NAMALWA (cell line): ENCODE measurements at regions not wholly inside any gene's neighbourhood (a gene's known extent, or its start where the extent isn't known, plus 50 kb on each side); places are given as distances from the start of the nearest gene placed in this dataset.
"Not testable (repeated sequence)": the region's sequence is repeated elsewhere in the genome, so short reads cannot be mapped to it uniquely, and the experiment has no call there.

ENCODE experiments used
- DNase-seq: peaks from one replicate; pipeline ENCODE4 v3.0.0-alpha.2; 2015; ENCODE audit warnings: low spot score

DNA sequence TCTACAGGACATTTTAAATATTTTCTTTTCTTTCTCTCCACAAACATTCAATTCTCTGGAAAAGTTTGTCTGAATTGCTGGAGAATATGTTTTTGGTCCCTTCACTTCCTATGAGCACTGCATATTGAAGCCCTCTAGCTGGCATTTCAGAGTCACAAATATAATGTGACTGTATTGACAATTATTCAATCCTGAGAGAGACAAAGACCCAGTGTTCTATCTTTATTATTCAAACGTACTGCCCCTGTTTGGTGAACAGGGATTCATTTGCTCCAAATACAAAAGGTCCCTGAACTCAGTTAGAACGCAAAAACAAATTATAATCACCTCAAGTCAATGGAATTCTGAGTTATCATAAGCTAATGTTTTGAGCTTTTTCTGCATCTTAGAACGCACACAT lies 173.1 kb upstream of the CDIN1 start:
- DNase-seq: no peak

DNA sequence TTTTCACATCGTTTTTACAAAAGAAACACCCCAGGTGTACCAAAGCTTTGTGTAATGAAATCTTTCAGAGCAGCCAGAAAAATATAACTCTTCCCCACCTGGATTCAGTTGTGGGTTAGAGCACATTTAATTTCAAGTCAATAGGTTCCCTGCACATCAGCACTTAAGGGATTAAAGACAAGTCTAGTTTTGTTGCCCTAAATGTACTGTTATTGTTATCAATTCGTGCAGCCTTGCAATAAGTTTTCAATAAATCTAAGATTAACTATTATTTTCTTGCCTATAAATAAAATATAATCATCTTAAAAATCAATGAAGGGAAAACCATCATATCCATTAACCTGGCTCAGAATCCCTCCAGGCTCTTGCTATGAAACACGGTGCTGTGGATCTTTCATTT lies 172.5 kb upstream of the CDIN1 start:
- no peak for DNase-seq

DNA sequence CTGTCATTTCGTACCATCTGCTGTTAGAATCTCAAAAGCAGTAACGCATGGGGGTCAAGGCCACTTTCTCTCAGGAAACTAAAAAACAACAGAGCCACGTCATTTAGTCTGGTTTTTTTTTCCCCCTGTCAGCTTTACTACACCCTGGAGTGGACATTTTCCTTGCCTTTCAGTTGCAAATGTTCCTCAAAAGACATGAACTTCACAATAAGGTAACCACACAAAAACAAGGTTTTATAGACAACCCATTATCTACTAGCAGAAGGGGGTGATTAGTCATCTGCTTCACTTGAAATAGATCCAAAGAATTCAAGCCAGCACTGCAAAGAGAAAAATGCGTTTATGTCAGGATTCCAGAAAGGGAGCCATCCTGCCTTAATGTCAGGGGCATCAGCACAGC lies 171.8 kb upstream of the CDIN1 start:
- no peak for DNase-seq

DNA sequence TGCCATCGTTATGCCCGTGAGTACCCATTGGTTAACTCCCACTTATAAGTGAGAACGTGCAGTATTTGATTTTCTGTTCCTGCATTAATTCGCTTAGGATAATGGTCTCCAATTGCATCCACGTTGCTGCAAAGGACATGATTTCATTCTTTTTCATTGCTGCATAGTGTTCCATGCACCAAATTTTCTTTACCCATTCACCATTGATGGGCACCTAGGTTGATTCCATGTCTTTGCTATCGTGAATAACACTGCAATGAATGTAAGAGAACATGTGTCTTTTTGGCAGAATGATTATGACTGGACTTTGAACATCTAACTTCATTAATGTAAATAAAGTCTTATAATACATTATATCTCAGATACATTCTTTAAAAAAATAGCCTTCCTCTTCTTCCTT lies 169.6 kb upstream of the CDIN1 start:
- DNase-seq: no peak

DNA sequence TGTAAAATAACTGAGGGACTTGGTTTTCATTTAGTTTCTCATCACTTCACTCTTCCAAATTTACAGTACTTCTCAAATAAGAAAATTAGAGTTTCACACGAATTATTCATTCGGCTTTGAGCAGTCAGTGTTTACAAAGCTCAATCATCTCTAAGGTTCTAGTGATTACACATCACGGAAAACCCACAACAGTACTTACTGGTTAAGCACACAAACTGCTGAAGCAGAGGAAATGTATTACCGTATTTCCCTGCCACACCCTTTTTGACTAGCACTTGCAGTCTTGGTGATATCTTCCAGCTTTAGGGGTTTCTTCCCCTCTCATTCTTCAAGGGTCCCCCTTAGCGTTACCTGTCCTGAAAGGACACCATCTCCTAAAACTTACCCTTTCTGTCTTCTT lies 164.8 kb upstream of the CDIN1 start:
- DNase-seq: no peak

DNA sequence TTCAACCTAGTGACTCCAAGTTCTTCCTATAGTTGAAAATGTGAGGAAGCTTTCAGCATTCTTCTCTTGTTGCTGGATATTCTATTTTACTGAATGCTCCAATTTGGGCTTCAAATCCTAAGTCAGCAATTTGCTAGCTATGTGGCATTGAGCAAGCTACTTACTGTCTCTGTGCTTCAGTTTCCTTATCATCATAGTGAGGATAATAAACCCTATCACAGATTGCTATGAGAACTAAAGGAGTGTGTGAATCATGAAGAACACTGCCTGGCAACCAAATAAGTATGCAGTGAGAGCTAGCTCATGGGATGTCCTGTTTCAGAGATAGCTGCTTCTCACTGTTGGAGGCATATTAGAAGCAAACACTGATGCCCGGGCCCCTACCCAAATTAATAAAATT lies 163.8 kb upstream of the CDIN1 start:
- DNase-seq: no peak

DNA sequence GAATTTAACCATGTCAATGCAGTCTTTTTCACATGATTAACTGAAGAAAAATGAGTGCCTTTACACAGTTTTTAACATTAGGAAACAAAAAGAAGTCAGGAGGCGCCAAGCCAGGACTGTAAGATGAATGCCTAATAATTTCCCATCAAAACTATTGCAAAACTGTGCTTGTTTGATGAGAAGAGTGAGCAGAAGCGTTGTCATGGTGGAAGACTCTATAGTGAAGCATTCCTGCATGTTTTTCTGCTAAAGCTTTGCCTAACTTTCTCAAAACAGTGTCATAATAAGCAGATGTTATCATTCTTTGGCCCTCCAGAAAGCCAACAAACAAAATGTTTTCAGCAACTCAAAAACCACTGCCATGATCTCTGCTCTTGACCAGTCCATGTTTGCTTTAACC lies 156.8 kb upstream of the CDIN1 start:
- no peak for DNase-seq

DNA sequence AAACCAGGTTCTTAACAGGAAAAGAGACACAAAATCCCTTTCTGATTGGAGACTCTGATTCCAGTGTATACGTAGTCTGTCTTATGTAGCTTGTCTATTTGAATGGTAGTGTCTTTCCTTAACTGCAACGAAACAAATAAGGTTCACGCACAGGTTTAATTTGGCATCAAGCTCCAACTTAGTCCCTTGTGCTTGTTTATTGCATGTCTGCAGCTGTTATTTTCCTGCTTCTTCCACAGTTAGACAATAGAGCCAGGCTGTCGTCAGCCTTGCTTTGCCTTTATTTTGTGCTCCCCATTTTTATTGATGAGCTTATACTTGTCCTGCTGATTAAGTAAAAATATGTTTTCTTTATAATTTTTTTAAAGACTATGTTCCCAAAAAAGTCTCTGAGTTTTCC lies 152.7 kb upstream of the CDIN1 start:
- no peak for DNase-seq

DNA sequence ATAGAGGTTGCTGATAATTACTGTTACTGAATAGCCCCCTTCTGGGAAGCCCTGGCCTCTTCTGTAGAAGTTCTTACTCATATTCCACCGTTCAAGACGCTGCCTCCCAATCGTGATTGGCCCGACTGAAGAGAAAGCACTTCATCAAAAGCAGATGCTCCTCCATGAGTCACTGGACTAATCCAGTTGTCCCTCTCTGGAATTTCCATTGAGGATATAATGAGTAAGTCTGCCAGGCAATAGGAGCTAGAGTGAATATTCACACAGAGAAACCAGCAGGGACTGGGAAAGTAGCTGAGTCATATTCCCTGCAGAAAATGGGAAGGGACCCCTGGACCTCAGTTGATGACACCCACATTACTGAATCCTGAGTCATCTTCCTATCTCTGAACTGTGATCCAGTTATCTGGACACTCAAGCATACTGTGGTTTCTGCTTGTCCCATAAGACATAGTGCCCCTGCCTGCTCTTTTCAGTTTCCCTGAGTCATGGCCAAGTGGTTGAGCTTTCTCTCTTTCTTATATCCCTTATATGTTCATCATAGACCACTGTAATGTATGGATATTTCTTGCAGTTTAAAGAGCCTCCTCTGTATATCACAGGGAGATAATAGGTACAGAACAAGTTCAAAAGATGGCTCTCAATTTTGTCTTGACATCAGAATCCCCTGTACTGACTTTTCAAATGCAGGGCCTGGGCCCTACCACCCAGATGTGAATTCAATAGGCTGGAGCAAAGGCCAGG lies 151.2 kb upstream of the CDIN1 start:
- no peak for DNase-seq

DNA sequence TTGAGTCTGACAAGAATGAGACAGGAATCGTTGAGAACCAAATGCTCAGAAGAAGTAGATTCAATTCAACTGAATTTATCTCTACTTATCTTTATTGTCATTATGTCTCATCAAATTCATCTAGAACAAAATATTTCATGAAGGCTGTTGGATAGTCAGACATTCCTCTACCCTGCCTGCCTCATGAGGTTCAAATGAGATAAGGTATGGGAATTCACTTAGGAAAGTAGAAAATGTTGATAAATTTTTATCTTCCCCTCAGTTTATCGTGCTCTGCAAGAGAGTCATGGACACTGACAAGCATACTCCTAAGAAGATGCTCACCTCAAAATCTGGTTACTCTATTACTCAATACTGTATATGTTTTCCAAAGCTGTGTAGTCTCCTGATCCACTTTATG lies 149.7 kb upstream of the CDIN1 start:
- no peak for DNase-seq

DNA sequence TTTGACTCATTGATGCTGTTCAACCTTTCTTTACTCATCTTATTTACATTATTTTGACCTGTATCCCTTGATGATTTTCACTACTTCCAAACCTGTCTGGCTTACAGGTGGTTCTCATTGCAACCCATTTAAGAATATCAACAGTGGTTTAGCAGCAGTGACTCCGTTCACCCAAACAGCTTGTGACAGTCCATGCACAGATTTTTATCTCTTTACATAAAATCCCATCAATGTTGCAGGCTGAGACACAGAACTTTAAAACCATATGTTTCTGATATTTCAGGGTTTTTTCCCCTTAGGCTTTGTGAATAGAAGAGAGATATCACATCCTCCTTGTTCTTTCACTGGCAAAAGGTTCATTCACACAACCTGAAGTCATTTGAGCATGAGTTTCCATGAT lies 149.1 kb upstream of the CDIN1 start:
- DNase-seq: no peak

DNA sequence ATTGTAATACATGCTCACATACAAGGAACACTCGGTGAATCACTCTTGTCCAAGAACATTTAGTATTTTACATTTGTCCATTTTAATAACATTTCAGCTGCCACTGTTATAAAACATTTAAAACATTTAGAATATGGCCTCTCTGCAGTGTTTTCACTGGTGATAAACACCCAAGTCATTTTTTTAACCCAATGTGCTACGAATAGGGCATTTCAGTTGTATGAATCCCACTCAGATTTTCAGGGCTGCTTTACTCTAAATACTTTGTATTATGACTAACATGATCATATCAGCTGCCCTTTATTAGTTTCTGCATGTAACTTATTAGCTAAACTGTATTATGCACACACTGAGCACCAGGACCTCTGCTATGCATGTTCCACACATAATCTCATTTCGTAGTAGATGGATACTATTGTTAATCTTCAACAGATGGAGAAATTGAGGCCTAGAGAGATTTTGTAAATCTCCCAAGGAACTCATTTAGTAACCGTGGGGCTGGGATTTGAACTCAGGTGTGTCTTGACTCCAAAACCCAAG lies 148.6 kb upstream of the CDIN1 start:
- no peak for DNase-seq

DNA sequence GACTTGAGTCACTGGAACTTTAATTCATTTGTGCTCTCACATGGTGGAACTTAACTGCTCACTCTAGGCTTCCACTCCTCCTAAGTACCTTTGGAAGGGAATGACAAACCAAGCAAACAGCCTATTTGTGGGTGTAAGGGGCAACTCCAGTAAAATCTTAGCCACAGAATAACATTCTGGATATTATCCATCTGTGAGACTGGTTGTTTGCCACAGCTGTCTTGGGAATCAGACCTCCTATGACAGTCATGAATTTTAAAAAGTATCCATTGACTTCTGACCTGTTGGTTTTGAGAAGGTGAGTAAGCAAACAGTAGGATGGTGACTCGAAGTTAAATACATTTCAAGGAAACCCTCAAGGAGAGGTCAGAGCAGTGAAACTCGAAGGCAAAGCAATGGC lies 147.3 kb upstream of the CDIN1 start:
- no peak for DNase-seq

DNA sequence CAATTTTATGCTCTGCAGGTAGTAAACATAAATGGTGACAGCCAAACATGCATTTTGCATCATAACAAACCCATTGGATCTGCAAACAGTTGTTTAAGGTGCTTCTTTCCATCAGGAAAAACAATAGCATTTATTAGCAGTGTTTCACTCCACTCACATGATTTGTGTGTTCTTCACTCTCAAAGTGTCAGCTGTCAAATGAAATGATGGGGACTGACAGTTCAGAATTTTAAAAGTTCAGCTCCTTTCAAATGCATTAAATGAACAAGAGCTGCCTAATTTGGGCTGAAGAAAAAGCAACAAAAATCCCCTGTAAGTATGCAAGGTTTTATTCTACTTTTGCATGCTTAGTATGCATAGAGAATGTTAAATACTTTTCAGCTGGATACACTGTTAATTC lies 145.2 kb upstream of the CDIN1 start:
- DNase-seq: no peak

DNA sequence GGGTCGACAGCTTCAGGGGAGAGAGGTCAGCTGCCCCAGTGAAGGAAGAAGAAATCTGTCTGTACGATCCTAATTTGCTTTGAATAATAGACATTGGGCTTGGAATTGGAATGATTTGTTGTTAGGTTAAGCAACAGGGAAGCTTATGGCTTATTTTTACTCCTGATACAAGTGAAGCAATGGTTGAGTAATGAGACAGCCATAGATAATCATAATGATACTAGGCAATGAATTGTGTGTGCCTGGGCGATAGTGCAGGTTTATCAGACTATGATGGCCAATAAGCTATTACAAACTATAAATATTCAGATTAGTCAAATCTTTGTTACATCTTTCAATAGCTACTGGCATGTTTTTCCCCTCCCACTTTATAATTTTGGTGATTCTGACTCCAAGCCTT lies 140.9 kb upstream of the CDIN1 start:
- DNase-seq: no peak

DNA sequence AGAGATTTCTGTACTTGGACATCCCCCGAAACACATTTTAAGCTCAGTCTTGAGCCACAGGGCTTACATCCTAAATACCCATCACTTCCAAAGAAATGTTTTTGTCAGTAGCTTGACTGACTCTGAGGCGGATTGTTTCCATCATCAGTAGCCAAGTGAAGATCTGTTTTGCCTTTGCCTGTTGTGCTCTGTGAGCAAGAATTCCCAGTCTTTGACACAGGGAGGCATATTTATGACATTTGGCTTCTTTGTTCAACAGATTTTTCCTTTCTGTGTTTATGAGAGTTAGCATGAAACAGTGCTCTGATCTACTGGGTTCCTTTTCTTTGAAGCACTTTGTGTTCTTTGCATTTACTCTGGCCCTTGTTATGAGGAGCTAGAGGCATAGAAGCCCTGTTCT lies 132.1 kb upstream of the CDIN1 start:
- DNase-seq: no peak

DNA sequence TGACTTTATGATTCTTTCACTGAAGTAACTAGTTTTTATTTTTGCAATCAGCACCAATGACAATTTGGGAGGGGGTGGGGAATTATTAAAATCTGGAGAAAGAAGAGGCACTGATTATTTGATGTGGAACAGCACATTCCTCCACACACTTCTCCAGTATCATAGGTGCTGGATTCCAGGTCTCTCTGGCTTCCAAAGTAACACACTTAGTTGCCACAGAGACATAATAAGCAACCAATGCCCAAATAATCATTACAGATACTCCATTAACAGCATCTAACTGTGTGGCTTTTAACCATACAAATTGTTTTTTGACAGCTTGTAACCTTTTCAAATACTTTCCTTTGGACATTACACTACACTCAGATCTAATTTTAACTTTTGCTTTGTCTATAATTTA lies 131.0 kb upstream of the CDIN1 start:
- DNase-seq: no peak

DNA sequence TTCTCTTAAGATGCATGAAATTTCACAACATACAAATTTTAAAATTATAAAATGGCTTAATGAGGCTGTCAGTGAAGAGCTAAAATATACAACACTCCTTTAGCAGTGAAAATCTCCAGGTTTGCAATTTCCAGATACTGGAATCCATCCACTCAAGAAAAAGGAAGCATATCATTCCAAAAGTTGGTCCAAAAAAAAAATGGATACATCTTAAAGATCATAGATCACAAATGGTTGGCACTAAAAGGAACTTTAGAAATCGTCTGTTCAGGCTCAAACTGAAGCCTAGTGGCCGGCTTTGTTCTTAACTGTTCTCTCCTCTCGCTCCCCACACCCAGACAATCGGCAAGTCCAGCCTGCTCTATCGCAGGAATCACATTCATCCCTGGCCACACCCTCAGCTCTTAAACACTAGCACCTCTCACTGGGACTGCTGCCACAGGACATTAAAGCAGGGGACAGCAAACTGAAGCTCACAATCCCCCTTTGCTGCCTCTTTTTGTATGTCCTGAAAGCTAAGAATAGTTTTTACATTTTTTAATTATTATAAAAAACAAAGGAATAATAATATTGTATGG lies 130.3 kb upstream of the CDIN1 start:
- no peak for DNase-seq

DNA sequence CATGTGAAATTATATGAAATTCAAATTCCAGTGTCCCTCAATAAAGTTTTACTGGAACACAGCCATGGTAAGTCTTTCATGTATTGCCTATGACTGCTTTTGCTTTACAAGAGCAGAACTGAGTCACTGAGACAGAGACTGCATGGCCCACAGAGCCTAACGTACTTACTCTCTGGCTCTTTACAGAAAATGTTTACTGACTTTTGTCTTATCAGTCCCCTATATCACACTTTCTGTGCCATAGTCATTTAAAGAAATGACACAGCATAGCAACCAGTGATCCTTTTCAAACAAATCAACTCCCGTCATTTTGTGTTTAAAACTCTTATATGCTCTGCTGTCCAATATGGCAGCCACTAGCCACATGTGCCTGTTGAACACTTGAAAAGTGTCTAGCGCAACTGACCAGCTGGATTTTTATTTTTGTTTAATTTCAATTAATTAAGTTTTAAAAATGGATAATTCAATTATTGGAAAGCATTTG lies 129.7 kb upstream of the CDIN1 start:
- no peak for DNase-seq

DNA sequence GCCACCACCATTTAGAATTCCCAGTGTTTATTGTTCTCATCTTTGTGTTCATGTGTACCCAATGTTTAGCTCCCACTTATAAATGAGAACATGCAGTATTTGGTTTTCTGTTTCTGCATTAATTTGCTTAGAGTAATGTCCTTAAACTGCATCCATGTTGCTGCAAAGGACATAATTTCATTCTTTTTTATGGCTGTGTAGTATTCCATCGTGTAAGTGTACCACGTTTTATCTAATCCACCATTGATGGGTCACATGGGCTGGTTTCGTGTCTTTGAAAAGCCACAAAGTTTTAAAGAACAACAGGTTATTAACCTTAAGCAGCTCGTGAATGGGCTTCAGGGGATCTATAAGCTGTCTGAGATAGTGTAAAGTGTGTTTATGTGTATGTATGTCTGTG lies 125.2 kb upstream of the CDIN1 start:
- not testable (repeated sequence) for DNase-seq

DNA sequence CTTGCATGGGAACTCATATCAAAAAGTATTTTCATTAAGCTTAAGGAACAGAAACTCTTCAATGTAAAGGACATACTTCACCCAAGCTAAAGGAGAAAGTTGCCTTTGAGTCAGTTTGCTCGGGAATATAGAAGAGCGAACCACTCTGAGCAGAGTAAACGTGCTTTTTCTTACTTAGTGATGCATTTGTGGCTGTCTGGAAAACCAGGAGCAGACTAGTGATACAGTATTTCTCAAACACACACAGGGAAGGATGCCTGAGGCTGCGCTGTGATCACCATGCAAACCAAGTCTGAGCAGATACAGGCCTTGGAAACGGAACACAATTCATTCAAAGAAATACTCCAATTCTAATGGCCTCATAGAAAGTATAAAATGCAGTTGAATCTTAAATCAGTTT lies 121.0 kb upstream of the CDIN1 start:
- DNase-seq: no peak

DNA sequence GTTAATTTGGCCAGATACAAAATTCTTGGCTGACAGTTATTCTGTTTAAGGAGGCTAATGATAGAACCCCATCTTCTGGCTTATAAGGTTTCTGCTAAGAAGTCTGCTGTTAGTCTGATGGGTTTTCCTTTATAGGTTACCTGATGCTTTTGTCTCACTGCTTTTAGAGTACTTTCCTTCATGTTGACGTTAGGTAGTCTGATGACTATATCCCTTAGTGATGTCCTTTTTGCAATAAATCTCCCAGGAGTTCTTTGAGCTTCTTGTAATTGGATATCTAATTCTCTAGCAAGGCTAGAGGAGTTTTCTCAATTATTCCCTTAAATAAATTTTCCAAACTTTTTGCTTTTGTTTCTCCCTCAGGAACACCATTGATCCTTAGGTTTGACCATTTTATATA lies 114.1 kb upstream of the CDIN1 start:
- no peak for DNase-seq

DNA sequence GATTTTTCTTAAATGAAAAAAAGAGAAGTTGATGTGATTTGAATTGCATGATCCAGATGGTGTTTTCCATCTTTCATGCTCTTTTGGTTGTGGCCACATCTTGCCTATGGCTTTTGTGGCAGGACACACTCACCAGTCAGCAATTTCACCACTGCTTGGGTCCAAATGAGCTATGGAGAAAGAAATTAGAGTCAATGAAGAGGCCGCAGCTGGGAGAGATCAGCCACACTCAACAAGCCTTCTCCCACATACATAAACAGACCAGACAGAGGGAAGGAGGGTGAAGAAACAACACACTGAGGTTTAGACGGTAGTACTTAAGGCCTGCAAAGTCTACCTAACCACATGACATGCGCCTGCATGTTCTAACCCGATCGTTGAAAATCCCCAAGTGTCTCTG lies 110.7 kb upstream of the CDIN1 start:
- DNase-seq: no peak
